HG03066 (cell line): ENCODE measurements at regions not wholly inside any gene's neighbourhood (a gene's known extent, or its start where the extent isn't known, plus 50 kb on each side); places are given as distances from the start of the nearest gene placed in this dataset.
A peak's percentile ranks its signal among the peaks of the same experiment; 100 is the strongest.
"Not testable (repeated sequence)": the region's sequence is repeated elsewhere in the genome, so short reads cannot be mapped to it uniquely, and the experiment has no call there.

Experiments
- ATAC-seq: cut with Tn5 transposase; IDR thresholded peaks from one replicate; pipeline ENCODE4 v1.9.1; 2021; ENCODE audit warnings: low read depth; ENCODE audit not compliant: unreplicated experiment

GRCh38 chrX:10469-11458 lies 270.4 kb upstream of the PLCXD1 start:
- not testable (repeated sequence) for ATAC-seq

- ATAC-seq = not testable (repeated sequence)
These were observed 267.2 kb upstream of the PLCXD1 start for GRCh38 chrX:13821-14443.

- ATAC-seq = not testable (repeated sequence)
These were observed 266.7 kb upstream of the PLCXD1 start for GRCh38 chrX:14452-14851.

- peak; percentile 61 for ATAC-seq
These were observed 262.3 kb upstream of the PLCXD1 start for GRCh38 chrX:18768-19454.

GRCh38 chrX:19455-19827 lies 261.7 kb upstream of the PLCXD1 start:
- not testable (repeated sequence) for ATAC-seq

- peak; percentile 57 for ATAC-seq
These were observed 261.1 kb upstream of the PLCXD1 start for GRCh38 chrX:19912-20571.

GRCh38 chrX:24139-24538 lies 257.0 kb upstream of the PLCXD1 start:
- ATAC-seq = not testable (repeated sequence)
